GM18498 (cell line): ENCODE measurements at regions not wholly inside any gene's neighbourhood (a gene's known extent, or its start where the extent isn't known, plus 50 kb on each side); places are given as distances from the start of the nearest gene placed in this dataset.
"Not testable (repeated sequence)": the region's sequence is repeated elsewhere in the genome, so short reads cannot be mapped to it uniquely, and the experiment has no call there.

Source experiments
- ATAC-seq: cut with Tn5 transposase; IDR thresholded peaks from one replicate; pipeline ENCODE4 v1.9.1; 2021; ENCODE audit warnings: mild to moderate bottlenecking, moderate library complexity; ENCODE audit not compliant: unreplicated experiment

DNA sequence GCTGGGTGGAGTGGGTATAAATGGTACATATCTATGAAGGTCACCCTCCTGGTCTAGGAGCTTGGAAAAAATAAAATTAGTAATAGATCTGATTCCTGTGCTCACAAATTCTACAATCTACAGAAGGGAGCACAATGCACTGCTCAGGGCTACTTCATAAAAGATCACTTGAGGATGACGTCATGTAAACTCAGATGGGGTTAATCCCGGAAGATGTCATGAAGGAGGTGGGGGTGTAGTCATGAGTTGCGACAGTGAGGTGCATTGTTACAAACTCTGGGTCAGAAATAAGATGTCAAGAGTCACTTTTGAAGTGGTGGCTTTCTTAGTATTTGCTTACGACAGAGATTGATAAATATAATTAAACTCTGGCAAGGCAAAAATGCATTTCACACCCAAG is 68.2 kb downstream of the LHX9 start:
- ATAC-seq = no peak

- no peak for ATAC-seq
Observed at GRCh38 chr1:197986817-197987216, 69.6 kb downstream of the LHX9 start.

DNA sequence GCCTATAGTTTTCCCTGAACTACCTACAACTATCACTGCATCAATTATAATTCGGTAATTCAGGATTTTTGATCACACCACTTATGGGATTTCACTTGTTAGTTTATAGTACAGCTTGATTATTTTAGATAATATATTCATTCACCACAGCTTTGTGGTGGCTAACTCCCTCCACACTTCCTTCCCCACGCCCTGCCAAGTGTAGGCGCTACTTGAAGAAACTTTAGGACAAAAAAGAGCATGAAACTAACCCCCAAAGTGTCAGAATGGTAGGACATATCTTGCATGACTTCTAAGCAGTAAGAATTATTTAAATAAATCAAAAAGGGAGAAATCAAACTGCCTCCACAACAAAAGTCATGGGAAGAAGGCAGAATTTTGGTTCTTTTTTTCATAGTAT is 70.1 kb downstream of the LHX9 start:
- no peak for ATAC-seq

- not testable (repeated sequence) for ATAC-seq
Observed at GRCh38 chr1:197988581-197988980, 71.4 kb downstream of the LHX9 start.

DNA sequence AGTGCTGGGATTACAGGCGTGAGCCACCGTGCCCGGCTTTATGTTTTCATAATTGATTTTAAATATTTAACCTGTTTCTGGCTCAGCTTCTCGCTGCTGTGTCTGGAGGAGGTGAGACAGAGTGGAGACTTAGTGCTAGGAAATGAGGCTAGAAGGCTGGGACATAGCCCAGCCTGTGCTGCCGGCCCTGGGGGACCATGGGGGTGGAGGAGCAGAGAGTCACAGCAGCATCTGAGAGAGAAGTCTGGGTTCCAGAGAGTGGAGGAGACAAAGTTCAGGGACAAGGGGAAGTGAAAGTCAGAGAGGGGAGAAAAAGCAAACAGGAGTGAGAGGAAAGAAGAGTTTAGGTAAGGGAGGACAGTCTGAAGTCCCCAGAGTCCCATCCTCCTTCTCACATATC is 71.9 kb downstream of the LHX9 start:
- no peak for ATAC-seq

DNA sequence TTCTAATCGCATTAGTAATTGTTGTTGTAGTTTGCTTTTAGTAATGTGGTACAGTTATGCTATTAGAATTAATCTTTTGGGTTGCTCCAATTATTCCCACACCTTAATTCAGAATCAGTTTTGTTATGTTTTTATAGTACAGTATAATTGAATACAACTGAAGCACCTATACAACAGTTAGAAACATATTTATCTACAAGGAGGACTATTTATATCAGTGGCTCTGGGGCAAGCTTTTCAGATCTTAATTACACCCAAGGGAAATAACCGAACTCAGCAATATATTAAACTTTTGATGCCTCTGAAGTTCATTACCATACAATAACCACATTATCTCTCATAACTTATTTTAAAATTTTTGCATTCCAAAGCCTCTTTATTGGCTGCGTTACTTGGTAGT is 74.4 kb downstream of the LHX9 start:
- no peak for ATAC-seq

DNA sequence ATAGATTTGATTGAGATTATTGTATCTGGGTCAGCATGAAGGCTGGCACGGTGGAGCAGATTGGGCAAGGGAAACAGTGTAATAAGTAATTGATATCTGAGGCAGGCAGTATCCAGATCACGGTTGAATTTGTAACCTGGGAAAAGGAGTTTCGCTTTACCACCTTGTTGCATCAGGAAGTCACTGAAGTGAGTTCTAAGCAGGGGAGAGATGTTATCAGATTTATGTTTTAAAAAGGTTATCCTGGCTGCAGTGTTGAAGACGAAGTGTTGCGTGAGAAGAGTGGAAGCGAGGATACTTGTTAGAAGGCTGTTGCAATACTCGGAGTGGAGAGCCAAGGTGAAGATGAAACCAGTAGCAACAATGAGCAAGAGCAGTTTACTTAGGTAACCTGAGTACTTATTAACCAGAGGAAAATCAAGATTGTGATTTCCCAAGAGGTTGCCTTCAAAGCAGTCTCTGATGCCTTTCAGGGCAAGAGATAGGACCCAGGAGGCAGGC is 77.8 kb downstream of the LHX9 start:
- ATAC-seq = no peak

- no peak for ATAC-seq
Observed at GRCh38 chr1:197995408-197996258, 78.5 kb downstream of the LHX9 start.

DNA sequence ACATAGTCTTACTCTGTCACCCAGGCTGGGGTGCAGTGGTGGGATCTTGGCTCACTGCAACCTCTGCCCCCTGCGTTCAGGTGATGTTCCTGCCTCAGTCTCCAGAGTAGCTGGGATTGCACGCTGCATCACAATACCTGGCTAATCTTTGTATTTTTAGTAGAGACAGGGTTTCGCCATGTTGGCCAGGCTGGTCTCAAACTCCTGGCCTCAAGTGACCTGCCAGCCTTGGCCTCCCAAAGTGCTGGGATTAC is 79.0 kb downstream of the LHX9 start:
- not testable (repeated sequence) for ATAC-seq

DNA sequence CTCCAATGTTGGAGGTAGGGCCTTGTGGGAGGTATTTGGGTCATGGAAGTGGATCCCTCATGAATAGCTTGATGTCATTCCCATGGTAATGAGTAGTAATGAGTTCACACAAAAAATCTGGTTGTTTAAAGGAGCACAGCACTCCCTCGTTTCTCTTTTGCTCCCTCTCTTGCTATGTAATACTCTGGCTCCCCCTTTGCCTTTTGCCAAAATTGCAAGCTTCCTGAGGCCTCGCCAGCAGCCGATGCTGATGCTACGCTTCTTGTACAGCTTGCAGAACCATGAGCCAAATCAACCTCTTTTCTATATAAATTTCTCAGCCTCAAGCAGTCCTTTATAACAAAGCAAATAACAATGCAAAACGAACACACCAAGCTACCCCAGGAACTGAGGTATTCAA is 80.9 kb downstream of the LHX9 start:
- no peak for ATAC-seq

DNA sequence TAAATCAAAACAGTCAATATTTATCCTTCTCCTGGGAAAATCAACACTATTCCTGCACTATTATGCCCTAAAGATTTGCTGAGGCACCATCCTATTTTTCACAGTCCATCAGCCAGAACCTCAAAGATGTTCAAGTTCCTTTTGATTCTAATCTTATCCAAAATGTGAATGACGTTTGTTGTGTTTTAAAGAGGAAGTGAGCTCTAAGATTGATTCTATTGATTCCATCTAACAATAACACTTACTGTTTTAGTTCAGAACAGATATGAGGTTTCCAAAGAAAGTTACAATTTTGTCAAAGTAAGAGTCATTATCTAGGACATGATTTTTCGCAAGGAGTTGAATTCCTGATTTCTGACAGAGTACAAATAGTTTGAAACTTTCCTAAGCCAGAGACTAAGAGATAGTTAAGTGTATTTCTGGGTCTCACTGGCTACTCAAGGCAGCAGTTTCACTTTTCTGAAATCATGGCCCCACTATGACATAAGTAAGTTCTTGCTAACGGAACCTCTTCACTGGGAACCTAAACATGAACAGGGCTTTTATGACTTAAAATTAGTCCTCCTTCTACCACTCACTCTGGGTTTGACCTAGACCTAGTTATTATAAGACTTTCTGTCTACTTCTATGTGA is 84.7 kb downstream of the LHX9 start:
- ATAC-seq = no peak

DNA sequence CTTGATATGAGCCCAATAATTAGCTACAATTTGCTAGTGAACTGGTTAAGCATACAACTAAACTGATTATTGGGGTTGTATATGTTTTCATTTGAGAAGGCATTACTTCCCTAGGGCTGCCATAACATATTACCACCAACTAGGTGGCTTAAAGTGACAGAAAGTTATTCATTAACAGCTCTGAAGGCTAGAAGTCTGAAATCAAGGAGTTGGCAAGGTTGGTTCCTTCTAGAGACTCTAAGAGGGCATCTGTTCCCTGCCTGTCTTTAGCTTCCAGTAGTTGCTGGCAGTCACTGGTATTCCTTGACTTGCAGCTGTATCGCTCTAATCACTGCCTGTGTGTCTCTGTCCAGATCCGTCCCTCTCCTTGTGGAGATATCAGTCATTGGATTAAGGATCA is 86.3 kb downstream of the LHX9 start:
- ATAC-seq = no peak

- no peak for ATAC-seq
Observed at GRCh38 chr1:198007011-198007410, 89.8 kb downstream of the LHX9 start.

DNA sequence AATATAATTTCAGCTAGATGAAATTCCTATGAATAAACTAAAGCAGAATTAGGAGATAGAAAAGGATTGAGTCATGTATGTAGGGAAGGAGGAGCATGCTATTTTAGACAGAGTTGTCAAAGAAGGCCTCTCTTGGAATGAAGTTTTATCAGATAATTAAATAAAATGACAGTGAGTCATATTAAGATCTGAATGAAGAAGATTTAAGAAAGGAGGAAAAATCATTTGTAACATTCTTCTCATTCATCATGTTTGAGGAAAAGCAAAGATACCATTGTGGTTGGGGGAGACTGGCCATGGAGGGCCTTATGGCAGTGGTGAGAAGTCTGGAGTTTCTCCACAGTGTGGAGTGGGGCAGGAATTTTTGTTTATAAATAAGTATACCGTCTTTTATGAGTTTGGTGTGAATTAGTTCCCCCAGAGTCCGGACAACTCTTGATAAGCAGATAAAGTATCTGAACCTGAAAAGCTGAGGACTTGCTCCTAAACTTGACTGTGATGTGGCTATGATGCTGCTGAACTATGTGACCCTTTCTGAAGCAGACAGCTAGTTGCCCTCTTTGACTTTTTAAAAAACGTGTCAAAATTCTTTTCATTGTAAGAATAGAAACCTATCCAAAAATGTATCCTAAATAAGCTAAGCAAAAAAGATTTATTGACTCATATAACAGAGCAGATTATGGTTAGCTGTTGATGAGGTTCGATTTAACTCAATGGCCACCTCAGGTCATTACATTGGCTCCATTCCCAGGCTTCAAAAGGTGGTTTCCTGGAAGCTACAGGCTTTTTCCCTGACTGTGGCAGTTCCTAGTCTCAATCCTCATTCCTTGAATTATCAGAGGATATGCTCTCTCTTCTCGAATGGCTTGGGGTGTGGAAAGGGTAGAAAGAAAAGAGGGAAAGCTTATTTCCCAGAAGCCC is 90.8 kb downstream of the LHX9 start:
- ATAC-seq = no peak

DNA sequence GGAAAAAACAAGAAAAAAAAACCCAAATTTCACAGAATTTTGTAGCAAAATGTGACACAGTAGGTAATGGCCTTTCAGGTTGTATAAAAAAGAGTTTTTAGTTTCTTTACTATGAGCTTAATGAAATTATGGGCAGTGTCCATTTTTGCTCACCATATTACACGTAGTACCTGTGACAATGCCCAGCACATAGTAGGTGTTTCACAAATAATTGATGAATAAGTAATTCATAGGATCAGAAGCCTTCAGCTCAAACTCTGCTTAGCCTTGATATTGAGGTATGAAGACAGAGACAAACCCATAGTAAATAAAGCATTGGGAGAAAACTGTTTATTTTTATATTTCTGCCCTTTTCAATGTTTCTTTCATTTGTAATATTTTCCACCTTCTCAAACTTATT is 97.2 kb downstream of the LHX9 start:
- no peak for ATAC-seq

DNA sequence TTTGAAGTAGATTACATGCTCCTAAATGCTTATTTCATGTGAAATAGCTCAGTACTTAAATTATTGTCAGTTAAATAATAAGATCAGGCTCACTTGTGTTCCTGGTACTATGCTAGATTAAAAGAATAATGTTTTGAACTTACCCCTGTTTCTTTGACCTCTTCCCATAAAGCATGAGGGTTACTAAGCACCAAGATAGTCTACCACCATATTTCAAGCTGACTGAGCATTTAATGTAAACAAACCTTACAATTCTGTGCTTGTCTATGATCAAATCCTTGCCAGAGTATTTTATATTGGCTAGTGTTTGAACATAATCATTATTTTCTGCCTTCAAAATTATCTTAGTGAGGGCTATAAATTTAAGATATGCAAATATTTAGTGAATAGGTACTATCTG is 98.1 kb downstream of the LHX9 start:
- ATAC-seq = no peak

DNA sequence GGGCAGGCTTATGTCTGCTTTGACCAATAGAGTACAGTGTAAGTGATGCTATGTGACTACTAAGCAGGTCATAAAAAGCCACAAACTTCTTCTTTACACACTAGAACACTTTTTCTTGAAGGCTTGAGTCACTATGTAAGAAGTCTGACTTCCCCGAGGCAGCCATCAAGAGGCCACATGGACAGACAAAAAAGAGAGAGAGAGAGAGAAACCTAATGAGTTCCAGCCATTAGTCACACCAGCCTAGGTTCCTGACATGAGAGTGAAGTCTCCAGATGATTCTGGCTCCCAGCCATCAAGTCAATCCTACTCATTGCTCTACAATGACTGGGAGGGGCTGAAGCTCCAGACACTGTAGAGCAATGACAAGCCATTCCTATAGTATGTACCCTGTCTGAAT is 101.4 kb downstream of the LHX9 start:
- ATAC-seq = no peak

- ATAC-seq = no peak
Observed at GRCh38 chr1:198019126-198019525, 102.0 kb downstream of the LHX9 start.

- ATAC-seq = no peak
Observed at GRCh38 chr1:198024336-198024735, 107.2 kb downstream of the LHX9 start.

GRCh38 chr1:198024782-198025181 is 107.6 kb downstream of the LHX9 start:
- ATAC-seq = no peak

DNA sequence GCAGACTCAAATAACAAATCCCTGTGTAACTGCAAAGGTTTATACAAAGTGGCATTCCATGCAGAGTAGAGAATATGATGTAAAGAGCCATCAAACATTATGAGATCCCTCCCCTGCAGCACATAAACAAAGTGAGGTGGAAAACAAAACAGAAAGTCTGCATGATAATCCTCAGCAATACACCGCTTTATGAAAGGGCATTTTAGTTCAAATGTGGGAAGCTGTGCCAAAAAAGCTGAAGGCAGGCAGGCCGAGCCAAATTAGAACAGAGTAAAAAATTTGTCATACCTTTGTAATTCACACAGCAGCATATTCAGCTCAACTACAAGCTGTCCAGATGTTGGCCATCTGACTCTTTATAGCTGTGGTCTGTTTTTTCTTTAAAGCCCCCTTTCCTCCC is 113.5 kb downstream of the LHX9 start:
- no peak for ATAC-seq

DNA sequence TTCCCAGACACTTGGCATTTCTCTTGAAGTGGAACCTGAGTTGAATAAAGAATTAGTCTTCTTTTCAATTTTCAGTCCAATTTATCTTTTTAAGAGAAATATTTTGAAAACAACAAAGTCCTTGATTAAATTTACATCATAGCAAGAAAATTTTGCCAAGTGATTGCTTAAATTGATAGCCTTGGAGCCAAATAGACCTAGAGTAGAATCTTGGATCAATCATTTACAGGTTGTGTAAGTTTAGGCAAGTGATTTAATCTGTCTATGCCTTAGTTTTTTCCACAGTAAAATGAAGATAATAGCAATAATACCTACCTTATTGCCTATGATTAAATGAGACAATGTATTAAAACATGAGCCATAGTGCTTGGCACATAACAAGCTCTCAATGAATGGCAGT is 113.9 kb downstream of the LHX9 start:
- no peak for ATAC-seq
